ENCODE measurements at regions not wholly inside any gene's neighbourhood (a gene's known extent, or its start where the extent isn't known, plus 50 kb on each side); places are given as distances from the start of the nearest gene placed in this dataset.

- no peak for DNase-seq (ENCODE audit: low read depth in 2 of 2)
Observed at GRCh38 chr6:2535506-2535905, 215.2 kb downstream of the MYLK4 start.

- DNase-seq (ENCODE audit: low read depth in 2 of 2) = no peak
Observed at GRCh38 chr6:2534406-2535042, 216.2 kb downstream of the MYLK4 start.

GRCh38 chr6:2531426-2532215, 219.1 kb downstream of the MYLK4 start:
- no peak for DNase-seq (ENCODE audit: low read depth in 2 of 2)

- DNase-seq (ENCODE audit: low read depth in 2 of 2) = no peak
Observed at GRCh38 chr6:2529211-2529719, 221.5 kb downstream of the MYLK4 start.

GRCh38 chr6:2528156-2528555, 222.6 kb downstream of the MYLK4 start:
- DNase-seq (ENCODE audit: low read depth in 2 of 2) = no peak

- DNase-seq (ENCODE audit: low read depth in 2 of 2) = no peak
Observed at GRCh38 chr6:2526766-2527165, 224.0 kb downstream of the MYLK4 start.

GRCh38 chr6:2524090-2524489, 226.6 kb downstream of the MYLK4 start:
- no peak for DNase-seq (ENCODE audit: low read depth in 2 of 2)

GRCh38 chr6:2523061-2523460, 227.7 kb downstream of the MYLK4 start:
- no peak for DNase-seq (ENCODE audit: low read depth in 2 of 2)

GRCh38 chr6:2522521-2522920, 228.2 kb downstream of the MYLK4 start:
- DNase-seq (ENCODE audit: low read depth in 2 of 2) = no peak

- no peak for DNase-seq (ENCODE audit: low read depth in 2 of 2)
Observed at GRCh38 chr6:2517855-2518473, 232.8 kb downstream of the MYLK4 start.

- no peak for DNase-seq (ENCODE audit: low read depth in 2 of 2)
Observed at GRCh38 chr6:2517401-2517800, 233.3 kb downstream of the MYLK4 start.

- no peak for DNase-seq (ENCODE audit: low read depth in 2 of 2)
Observed at GRCh38 chr6:2516059-2516458, 234.7 kb downstream of the MYLK4 start.

- no peak for DNase-seq (ENCODE audit: low read depth in 2 of 2)
Observed at GRCh38 chr6:2514965-2515543, 235.7 kb downstream of the MYLK4 start.

GRCh38 chr6:2512802-2513201, 237.9 kb downstream of the MYLK4 start:
- no peak for DNase-seq (ENCODE audit: low read depth in 2 of 2)

- no peak for DNase-seq (ENCODE audit: low read depth in 2 of 2)
Observed at GRCh38 chr6:2510316-2510715, 240.4 kb downstream of the MYLK4 start.

GRCh38 chr6:2509711-2510110, 241.0 kb downstream of the MYLK4 start:
- no peak for DNase-seq (ENCODE audit: low read depth in 2 of 2)

- no peak for DNase-seq (ENCODE audit: low read depth in 2 of 2)
Observed at GRCh38 chr6:2508071-2508470, 242.7 kb downstream of the MYLK4 start.

GRCh38 chr6:2507521-2508037, 243.1 kb downstream of the MYLK4 start:
- no peak for DNase-seq (ENCODE audit: low read depth in 2 of 2)

GRCh38 chr6:2507016-2507415, 243.7 kb downstream of the MYLK4 start:
- no peak for DNase-seq (ENCODE audit: low read depth in 2 of 2)

GRCh38 chr6:2505624-2506023, 245.1 kb downstream of the MYLK4 start:
- DNase-seq (ENCODE audit: low read depth in 2 of 2) = peak in 1 of 2 experiments; percentile 7

- no peak for DNase-seq (ENCODE audit: low read depth in 2 of 2)
Observed at GRCh38 chr6:2504495-2505064, 246.1 kb downstream of the MYLK4 start.
